NOMO-1 (cell line): ENCODE measurements at regions not wholly inside any gene's neighbourhood (a gene's known extent, or its start where the extent isn't known, plus 50 kb on each side); places are given as distances from the start of the nearest gene placed in this dataset.
"Not testable (repeated sequence)": the region's sequence is repeated elsewhere in the genome, so short reads cannot be mapped to it uniquely, and the experiment has no call there.

Experiments
- DNase-seq, 2 experiments: peaks; one replicate each; lab custom pipeline; 2025; ENCODE audit not compliant: unreplicated experiment in 2 of 2; lab: John Stamatoyannopoulos, UW

- not testable (repeated sequence) for DNase-seq
These were observed 150.9 kb upstream of the TEX13D start for GRCh38 chrX:124181515-124181914.

- DNase-seq = no peak
These were observed 142.0 kb upstream of the TEX13D start for GRCh38 chrX:124190440-124190839.

GRCh38 chrX:124194199-124194598 is 138.3 kb upstream of the TEX13D start:
- no peak for DNase-seq

DNA sequence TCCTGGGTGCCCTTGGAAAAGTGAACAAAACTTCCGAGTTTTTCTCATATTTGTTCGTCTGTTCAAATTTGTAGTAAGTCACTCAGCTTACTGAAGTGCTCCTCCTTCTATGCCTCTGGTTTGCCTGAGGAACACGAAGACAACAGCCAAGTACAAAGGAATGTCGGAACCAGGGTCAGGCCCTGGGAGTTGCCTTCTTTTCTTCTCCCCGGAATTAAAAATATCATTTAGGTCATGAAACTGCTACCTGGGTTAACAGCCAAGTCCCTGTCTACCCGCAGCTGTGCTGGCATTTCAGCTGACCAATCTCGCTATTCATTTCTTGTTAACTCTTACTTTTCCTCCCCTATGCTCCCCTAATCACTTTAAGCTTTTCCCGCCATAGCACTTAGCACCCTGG is 137.6 kb upstream of the TEX13D start:
- DNase-seq = no peak

DNA sequence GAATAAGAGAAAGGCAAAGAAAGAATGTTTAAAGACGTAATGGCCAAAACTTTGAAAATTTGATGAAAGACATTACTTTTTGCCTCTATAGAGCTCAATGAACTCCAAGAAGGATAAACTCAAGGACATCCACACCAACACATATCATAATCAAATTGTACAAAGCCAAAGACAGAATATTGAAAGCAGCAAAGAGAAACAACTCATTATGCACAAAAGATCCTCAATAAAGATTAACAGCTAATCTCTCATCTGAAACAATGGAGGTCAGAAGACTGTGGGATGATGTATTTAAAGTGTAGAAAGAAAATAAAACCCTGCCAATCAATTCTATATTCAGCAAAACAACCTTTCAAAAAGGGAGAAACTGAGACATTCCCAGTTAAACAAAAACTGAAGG is 129.1 kb upstream of the TEX13D start:
- DNase-seq = no peak

DNA sequence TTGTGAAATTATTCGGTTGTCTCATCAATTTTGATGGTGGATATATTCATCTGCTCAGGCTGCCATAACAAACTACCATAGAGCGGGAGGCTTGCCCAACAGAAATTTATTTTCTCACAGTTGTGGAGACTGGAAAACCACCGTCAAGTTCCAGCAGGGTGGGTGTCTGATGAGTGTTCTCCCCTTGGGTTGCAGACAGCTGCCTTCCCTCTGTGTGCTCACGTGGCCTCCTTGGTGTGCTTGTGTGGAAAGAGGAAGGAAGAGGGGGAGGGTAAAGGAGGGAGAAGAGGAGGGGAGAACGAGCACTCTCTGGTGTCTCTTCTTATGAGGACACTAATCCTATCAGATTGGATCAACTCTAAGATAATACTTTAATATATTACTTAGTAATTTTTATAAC is 123.8 kb upstream of the TEX13D start:
- peak; percentile 68 to 73 for DNase-seq

- peak in 1 of 2 experiments; percentile 4 for DNase-seq
These were observed 122.5 kb upstream of the TEX13D start for GRCh38 chrX:124209792-124210576.

GRCh38 chrX:124211312-124211942 is 121.0 kb upstream of the TEX13D start:
- peak in 1 of 2 experiments; percentile 49 for DNase-seq

GRCh38 chrX:124212622-124213021 is 119.8 kb upstream of the TEX13D start:
- DNase-seq = peak; percentile 75 to 86

- DNase-seq = no peak
These were observed 116.7 kb upstream of the TEX13D start for GRCh38 chrX:124215786-124216185.

GRCh38 chrX:124216396-124217115 is 115.9 kb upstream of the TEX13D start:
- peak in 1 of 2 experiments; percentile 1 for DNase-seq

DNA sequence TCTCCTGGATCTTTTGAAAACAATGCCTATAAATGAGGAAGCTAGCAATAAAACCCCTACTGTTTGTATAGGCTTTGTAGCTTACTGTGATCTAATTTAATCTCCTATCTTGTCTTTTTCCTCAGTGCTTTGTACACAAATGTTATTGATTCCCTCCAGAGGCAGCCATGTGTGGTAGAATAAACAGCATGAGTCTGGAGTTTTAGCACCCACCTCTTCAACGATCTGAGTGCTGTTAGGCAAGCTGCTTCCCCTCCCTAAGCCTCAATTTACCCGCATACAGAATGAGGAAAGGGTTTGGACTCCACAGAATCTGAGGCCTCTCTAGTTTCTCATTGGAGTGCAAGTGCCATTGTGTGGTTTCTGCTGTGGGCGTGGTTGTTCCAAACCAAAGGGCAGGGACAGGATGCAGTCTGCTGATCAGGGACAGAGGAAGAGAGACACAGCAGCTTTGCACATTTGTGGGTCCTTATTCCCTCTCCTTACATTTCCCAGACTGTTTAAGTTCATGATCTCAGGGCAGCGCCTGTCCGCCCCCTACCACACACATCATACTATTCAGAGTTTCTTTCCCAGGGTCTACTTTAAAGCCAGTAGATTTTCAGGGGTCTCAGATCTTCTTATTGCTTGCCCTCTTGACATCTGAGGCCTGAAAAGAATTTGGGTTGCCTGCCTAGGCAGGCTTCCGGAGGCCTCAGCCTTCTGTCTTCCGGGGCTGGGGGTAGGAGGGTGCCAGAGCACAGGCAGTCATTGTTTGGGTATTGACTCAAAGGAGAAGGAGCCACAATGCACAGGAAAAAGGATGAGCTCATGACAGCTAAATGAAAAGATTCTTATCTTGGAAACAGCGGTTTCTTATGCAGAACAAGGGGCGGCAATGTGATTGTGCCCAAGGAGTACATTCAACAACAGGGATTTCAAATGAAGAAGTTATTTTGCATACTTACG is 114.9 kb upstream of the TEX13D start:
- peak in 1 of 2 experiments; percentile 35 for DNase-seq

- DNase-seq = no peak
These were observed 108.9 kb upstream of the TEX13D start for GRCh38 chrX:124223524-124223923.

GRCh38 chrX:124224528-124224927 is 107.9 kb upstream of the TEX13D start:
- no peak for DNase-seq

DNA sequence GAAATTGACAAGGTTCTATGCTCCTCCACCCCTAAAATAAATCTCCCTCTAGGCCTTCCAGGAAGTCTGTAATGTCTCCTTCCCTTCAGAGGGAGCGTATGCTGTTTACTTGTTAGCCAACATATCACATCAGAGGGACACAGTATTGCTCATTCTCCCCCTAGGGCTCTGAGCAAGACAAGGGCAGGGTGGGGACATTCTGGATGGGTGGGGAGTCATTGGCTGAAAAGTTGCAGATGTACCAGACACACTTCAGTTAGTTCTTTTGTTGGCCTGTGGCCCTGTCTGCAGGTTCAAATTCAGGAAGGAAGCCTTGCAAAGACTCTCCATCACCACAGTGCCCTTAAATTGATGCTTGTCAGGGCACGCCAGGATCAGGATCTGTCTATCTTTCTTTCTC is 106.3 kb upstream of the TEX13D start:
- peak in 1 of 2 experiments; percentile 9 for DNase-seq

DNA sequence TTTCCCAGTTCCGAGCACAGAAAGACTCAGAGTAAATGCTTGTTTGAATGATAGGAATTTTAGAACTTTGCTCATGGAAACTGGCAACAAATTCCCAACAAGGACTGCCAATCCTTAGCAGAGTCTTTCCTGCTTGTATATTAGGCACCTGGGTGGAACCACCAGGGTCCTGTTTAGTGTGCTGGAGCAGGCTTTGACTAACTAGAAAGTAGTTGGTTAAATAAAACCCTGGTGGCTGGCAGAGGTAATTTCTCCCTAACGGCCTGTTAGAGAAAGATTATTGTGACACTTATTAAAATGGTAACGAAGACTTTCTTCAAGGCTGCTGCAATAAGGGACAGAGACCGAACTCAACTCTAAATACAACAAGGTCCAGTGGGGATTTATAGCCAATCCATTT is 103.6 kb upstream of the TEX13D start:
- DNase-seq = no peak

GRCh38 chrX:124229374-124229773 is 103.1 kb upstream of the TEX13D start:
- no peak for DNase-seq

GRCh38 chrX:124230655-124231450 is 101.6 kb upstream of the TEX13D start:
- DNase-seq = no peak

- DNase-seq = no peak
These were observed 101.1 kb upstream of the TEX13D start for GRCh38 chrX:124231451-124231759.
